ENCODE measurements at regions not wholly inside any gene's neighbourhood (a gene's known extent, or its start where the extent isn't known, plus 50 kb on each side); places are given as distances from the start of the nearest gene placed in this dataset.

DNA sequence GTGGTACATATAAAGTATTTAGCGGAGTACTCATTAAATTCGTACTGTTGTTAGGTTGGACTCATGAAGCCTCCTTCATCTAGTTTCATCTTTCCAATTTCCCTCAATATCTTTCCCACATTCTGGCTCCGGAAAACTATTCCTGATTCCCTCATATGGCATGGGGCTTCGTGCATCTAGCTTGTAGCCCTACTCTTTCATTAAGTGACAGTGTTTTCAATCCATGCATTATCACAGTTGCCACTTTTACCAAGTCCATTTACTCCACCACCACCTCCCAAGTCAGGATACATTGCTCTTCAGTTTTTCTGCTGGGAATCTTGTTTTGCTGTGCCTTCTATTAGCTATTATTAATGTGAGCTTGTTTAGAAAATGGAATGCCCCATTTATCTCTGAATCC lies 1032.1 kb upstream of the RBFOX1 start:
- TF ChIP-seq, protein P1, sequence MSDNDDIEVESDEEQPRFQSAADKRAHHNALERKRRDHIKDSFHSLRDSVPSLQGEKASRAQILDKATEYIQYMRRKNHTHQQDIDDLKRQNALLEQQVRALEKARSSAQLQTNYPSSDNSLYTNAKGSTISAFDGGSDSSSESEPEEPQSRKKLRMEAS (IDR thresholded peaks at IDR 0.05) = no peak
- TF ChIP-seq RAD21 (IDR thresholded peaks at IDR 0.05; ENCODE audit: low read depth) (no peak), CEBPB (IDR thresholded peaks at IDR 0.05) (no peak), EP300 (IDR thresholded peaks at IDR 0.05; ENCODE audit: borderline replicate concordance) (no peak), TCF12 (IDR thresholded peaks at IDR 0.05; ENCODE audit: low read depth) (no peak), NFIC (IDR thresholded peaks at IDR 0.05) (no peak), EGR1 (IDR thresholded peaks at IDR 0.05) (no peak), FOXM1 (IDR thresholded peaks at IDR 0.05; ENCODE audit: borderline replicate concordance, low read depth) (no peak), CREB1 (IDR thresholded peaks at IDR 0.05; ENCODE audit: low read depth) (no peak), YY1 (IDR thresholded peaks at IDR 0.05; ENCODE audit: low read depth) (no peak)
- TF ChIP-seq, protein P2, sequence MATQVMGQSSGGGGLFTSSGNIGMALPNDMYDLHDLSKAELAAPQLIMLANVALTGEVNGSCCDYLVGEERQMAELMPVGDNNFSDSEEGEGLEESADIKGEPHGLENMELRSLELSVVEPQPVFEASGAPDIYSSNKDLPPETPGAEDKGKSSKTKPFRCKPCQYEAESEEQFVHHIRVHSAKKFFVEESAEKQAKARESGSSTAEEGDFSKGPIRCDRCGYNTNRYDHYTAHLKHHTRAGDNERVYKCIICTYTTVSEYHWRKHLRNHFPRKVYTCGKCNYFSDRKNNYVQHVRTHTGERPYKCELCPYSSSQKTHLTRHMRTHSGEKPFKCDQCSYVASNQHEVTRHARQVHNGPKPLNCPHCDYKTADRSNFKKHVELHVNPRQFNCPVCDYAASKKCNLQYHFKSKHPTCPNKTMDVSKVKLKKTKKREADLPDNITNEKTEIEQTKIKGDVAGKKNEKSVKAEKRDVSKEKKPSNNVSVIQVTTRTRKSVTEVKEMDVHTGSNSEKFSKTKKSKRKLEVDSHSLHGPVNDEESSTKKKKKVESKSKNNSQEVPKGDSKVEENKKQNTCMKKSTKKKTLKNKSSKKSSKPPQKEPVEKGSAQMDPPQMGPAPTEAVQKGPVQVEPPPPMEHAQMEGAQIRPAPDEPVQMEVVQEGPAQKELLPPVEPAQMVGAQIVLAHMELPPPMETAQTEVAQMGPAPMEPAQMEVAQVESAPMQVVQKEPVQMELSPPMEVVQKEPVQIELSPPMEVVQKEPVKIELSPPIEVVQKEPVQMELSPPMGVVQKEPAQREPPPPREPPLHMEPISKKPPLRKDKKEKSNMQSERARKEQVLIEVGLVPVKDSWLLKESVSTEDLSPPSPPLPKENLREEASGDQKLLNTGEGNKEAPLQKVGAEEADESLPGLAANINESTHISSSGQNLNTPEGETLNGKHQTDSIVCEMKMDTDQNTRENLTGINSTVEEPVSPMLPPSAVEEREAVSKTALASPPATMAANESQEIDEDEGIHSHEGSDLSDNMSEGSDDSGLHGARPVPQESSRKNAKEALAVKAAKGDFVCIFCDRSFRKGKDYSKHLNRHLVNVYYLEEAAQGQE (IDR thresholded peaks at IDR 0.05; ENCODE audit: low read depth) = no peak
- TF ChIP-seq, protein P3, sequence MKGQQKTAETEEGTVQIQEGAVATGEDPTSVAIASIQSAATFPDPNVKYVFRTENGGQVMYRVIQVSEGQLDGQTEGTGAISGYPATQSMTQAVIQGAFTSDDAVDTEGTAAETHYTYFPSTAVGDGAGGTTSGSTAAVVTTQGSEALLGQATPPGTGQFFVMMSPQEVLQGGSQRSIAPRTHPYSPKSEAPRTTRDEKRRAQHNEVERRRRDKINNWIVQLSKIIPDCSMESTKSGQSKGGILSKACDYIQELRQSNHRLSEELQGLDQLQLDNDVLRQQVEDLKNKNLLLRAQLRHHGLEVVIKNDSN (IDR thresholded peaks at IDR 0.05) = no peak

DNA sequence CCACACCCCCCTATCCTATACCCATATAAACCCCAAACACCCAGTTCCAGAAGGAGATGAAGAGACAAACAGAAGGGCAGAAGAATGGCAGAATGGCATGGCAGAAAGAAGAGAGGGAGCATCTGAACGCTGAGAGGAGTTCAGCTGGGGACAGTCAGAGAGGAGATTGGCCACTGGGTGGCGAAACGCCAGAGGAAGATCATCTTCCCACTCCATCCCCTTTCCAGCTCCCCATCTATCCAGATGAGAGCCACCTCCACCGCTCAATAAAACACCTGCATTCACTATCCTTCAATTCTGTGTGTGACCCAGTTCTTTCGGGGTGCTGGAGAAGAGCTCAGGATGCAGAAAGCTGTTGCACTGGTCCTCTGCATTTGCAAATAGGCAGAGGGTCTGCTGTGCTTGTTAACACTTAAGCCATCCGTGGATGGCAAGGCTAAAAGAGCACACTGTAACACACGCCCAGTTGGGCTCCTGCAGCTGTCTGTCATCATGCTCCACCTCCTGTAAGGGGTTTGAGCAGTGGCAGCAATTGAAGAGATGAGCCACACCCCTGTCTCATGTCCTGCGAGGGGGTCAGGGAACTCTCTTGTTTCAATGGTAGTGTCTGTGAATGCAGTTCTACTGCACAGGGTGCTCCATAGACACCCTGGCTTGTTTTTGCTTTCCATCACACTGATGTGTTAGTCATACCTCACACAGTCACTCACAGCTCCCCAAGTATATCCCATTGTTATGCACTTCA lies 1034.8 kb upstream of the RBFOX1 start:
- TF ChIP-seq ZBTB7A (IDR thresholded peaks at IDR 0.05; ENCODE audit: low read depth) (no peak), CREB1 (IDR thresholded peaks at IDR 0.05; ENCODE audit: low read depth) (no peak), CEBPB (IDR thresholded peaks at IDR 0.05) (no peak), FOXM1 (IDR thresholded peaks at IDR 0.05; ENCODE audit: borderline replicate concordance, low read depth) (no peak), EGR1 (IDR thresholded peaks at IDR 0.05) (no peak), RAD21 (IDR thresholded peaks at IDR 0.05; ENCODE audit: low read depth) (no peak), TAF1 (IDR thresholded peaks at IDR 0.05; ENCODE audit: low read depth) (no peak), EP300 (IDR thresholded peaks at IDR 0.05; ENCODE audit: borderline replicate concordance) (no peak)
- TF ChIP-seq, protein P1 (IDR thresholded peaks at IDR 0.05) = no peak
- TF ChIP-seq, protein P3 (IDR thresholded peaks at IDR 0.05) = no peak

DNA sequence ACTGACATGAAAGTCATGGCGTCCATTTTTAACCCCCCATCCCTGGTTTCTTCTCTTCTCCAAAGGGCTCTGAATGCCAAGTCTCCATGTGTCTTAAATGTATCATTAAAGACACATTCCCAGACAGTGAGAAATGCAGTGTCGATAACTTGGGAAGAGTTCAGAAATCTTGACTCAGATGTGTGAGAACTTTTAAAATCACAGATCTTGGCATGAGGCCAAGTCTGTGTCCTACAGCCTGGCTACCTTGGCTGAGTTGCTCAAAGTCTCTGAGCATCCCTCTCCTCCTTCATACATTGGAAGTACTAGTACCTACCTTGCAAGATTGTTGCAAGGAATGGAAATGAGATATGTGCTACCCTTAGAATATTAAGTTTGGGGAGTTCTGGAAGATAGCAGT lies 1046.5 kb upstream of the RBFOX1 start:
- TF ChIP-seq EP300 (IDR thresholded peaks at IDR 0.05; ENCODE audit: borderline replicate concordance) = no peak
- TF ChIP-seq TCF12 (IDR thresholded peaks at IDR 0.05; ENCODE audit: low read depth) = no peak
- no peak for TF ChIP-seq EGR1 (IDR thresholded peaks at IDR 0.05)
- TF ChIP-seq RAD21 (IDR thresholded peaks at IDR 0.05; ENCODE audit: low read depth) = no peak
- TF ChIP-seq YY1 (IDR thresholded peaks at IDR 0.05; ENCODE audit: low read depth) = no peak
- TF ChIP-seq, protein P2 (IDR thresholded peaks at IDR 0.05; ENCODE audit: low read depth) = no peak
- no peak for TF ChIP-seq ZBTB7A (IDR thresholded peaks at IDR 0.05; ENCODE audit: low read depth)
- no peak for TF ChIP-seq TAF1 (IDR thresholded peaks at IDR 0.05; ENCODE audit: low read depth)
- TF ChIP-seq, protein P3 (IDR thresholded peaks at IDR 0.05) = no peak
- TF ChIP-seq, protein P1 (IDR thresholded peaks at IDR 0.05) = no peak
- no peak for TF ChIP-seq FOXM1 (IDR thresholded peaks at IDR 0.05; ENCODE audit: borderline replicate concordance, low read depth)
- no peak for TF ChIP-seq TEAD4 (IDR thresholded peaks at IDR 0.05)
- no peak for TF ChIP-seq NFIC (IDR thresholded peaks at IDR 0.05)
- TF ChIP-seq CREB1 (IDR thresholded peaks at IDR 0.05; ENCODE audit: low read depth) = no peak
- no peak for TF ChIP-seq CEBPB (IDR thresholded peaks at IDR 0.05)

DNA sequence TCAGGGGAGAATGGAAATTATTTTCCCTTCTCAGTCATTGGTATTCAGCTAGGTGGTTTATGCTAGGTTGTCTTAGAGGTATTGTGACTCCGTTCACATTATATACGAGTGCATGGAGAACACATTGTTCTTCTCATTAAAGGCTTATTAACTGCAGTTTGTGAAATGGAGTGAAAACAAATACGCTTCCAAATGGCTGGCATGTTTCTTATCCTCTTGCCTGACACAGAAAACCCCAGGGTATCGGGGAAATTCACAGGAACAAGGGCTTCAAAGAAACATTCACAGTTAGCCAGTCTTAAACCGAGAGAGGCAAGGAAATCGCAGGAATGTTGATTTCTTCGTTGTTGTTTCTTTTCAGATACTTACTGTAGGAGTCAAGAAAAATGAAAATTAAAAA lies 1047.9 kb upstream of the RBFOX1 start:
- no peak for TF ChIP-seq NFIC (IDR thresholded peaks at IDR 0.05)
- no peak for TF ChIP-seq EP300 (IDR thresholded peaks at IDR 0.05; ENCODE audit: borderline replicate concordance)
- TF ChIP-seq FOXM1 (IDR thresholded peaks at IDR 0.05; ENCODE audit: borderline replicate concordance, low read depth) = no peak

DNA sequence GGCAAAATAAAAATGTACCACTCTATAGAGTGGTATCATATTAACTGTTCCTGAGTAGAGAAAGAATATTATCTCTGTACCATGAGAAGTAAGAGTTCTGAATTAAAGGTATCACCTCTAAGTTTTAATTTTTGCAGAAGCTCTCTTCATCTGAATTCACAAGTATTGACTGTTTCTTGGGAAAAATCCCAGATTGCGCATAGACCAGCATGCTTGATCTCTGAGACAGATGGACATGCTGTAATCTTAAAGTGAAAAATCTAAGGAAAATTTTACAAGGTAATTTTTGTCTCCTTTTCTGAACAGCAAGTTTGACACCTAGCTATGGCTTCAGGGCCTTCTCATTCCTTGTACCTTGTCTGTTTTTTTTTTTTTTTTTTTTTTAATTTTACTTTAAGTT lies 1050.7 kb upstream of the RBFOX1 start:
- TF ChIP-seq FOXM1 (IDR thresholded peaks at IDR 0.05; ENCODE audit: borderline replicate concordance, low read depth) = no peak
- TF ChIP-seq, protein P1 (IDR thresholded peaks at IDR 0.05) = no peak
- no peak for TF ChIP-seq TEAD4 (IDR thresholded peaks at IDR 0.05)
- TF ChIP-seq TCF12 (IDR thresholded peaks at IDR 0.05; ENCODE audit: low read depth) = no peak
- TF ChIP-seq, protein P3 (IDR thresholded peaks at IDR 0.05) = no peak
- TF ChIP-seq ZBTB7A (IDR thresholded peaks at IDR 0.05; ENCODE audit: low read depth) = no peak
- TF ChIP-seq, protein P2 (IDR thresholded peaks at IDR 0.05; ENCODE audit: low read depth) = no peak
- TF ChIP-seq CEBPB (IDR thresholded peaks at IDR 0.05) = no peak
- TF ChIP-seq CREB1 (IDR thresholded peaks at IDR 0.05; ENCODE audit: low read depth) = no peak
- no peak for TF ChIP-seq TAF1 (IDR thresholded peaks at IDR 0.05; ENCODE audit: low read depth)
- TF ChIP-seq RAD21 (IDR thresholded peaks at IDR 0.05; ENCODE audit: low read depth) = no peak
- no peak for TF ChIP-seq EGR1 (IDR thresholded peaks at IDR 0.05)
- TF ChIP-seq YY1 (IDR thresholded peaks at IDR 0.05; ENCODE audit: low read depth) = no peak
- no peak for TF ChIP-seq NFIC (IDR thresholded peaks at IDR 0.05)
- no peak for TF ChIP-seq EP300 (IDR thresholded peaks at IDR 0.05; ENCODE audit: borderline replicate concordance)

Data from Ishikawa (cell line).